GM19395 (cell line): ENCODE measurements at regions not wholly inside any gene's neighbourhood (a gene's known extent, or its start where the extent isn't known, plus 50 kb on each side); places are given as distances from the start of the nearest gene placed in this dataset.
"Not testable (repeated sequence)": the region's sequence is repeated elsewhere in the genome, so short reads cannot be mapped to it uniquely, and the experiment has no call there.

Experiments
- ATAC-seq: cut with Tn5 transposase; IDR thresholded peaks from one replicate; pipeline ENCODE4 v1.9.1; 2021; ENCODE audit warnings: mild to moderate bottlenecking, moderate library complexity; ENCODE audit not compliant: unreplicated experiment

- ATAC-seq: no peak
Observed at GRCh38 chr5:101103874-101104273, 200.8 kb upstream of the ST8SIA4 start.

DNA sequence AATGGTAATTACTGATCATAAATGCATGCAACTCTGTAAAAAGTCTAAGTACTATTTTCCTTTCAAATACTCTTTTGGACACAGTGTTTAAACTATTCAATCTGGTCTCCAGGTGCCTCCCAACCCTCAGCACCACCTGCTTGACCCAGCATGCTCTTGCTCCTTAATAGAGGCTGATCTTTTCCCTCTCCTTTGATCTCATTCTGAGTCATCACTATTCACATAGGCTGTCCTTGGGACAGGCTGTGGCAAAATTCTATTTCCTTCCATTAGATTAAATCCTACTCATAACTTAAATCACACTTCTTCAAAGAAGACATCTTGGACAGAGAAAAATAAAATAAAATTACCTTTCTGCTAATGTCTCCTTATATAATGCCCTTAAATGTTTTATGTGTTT, 199.4 kb upstream of the ST8SIA4 start:
- no peak for ATAC-seq

DNA sequence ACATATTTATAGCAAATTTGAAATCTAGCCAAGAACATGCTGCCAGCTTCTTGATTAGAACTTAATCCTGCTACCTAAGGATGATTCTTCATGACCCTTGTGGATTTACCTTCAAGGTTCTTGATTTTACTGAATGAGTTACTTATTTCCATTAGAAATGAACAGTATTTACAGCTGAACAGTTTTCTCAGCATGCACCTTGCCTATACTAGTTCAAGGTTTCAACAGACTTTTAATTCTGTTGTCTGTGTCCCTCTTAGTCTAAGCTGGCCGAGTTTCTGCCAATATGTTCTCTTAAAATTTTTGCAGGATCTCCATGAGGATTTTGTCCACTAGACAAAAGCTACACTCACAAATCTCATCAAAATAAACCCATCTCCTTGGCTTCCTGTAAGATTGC, 188.8 kb upstream of the ST8SIA4 start:
- ATAC-seq: no peak

DNA sequence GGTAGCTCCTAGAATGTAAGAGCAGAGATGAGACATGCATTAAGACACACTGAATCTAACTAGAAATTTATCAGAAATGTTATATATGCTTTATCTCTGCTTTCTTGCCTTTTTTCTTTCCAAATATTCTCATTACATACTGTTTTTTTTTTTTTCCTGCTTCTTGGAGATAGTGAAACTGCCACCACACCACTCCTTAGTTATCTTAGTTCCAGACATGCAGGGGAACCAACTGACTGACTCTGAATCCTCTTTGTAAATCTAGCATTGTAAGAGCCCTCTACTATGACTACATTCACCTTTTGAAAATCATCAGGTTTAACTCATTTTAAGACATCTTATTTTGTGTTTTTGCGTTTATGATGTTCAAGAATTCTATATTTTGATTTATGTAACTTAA, 181.3 kb upstream of the ST8SIA4 start:
- no peak for ATAC-seq

GRCh38 chr5:101080462-101081240, 177.6 kb upstream of the ST8SIA4 start:
- ATAC-seq: no peak

DNA sequence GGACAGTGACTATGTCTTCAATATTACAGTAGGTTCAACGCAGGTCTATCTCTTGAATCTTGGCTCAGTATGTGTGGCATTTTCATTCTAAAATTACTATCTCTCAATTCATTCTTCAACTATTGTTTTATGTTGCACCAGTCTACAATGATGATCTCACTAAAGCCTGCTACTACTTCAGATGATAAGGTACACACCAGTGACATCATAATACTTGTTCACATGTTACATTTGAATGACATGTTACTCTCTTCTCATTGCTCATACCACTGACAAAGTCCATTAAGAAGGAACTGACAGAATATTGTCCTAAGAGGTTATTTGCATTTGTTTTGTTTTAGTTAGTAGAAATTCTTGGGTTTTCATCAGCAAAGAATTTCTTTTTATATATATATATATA, 165.2 kb upstream of the ST8SIA4 start:
- no peak for ATAC-seq

- ATAC-seq: no peak
Observed at GRCh38 chr5:101067429-101067828, 164.3 kb upstream of the ST8SIA4 start.

- no peak for ATAC-seq
Observed at GRCh38 chr5:101062902-101063301, 159.8 kb upstream of the ST8SIA4 start.

DNA sequence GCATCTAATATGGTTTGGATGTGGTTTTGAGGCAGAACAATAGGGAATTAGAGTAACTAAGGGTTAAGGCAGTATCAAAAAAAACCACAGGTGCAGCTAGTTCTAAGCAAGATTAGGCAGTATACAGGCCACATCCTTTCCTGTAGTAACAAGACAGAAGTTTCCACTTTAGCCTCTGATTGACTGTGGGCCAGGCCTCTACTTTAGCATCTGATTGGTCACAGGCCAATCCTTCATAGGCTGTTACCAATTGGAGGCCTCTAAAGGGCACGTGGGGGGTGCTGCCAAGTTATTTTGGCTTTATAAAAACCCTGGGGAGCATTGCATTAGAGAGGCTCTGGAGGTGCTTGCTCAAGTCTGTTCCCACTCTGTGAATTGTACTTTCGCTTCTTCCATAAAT, 144.1 kb upstream of the ST8SIA4 start:
- ATAC-seq: peak; percentile 69

GRCh38 chr5:101045689-101046088, 142.6 kb upstream of the ST8SIA4 start:
- ATAC-seq: no peak

GRCh38 chr5:101040002-101040401, 136.9 kb upstream of the ST8SIA4 start:
- not testable (repeated sequence) for ATAC-seq

DNA sequence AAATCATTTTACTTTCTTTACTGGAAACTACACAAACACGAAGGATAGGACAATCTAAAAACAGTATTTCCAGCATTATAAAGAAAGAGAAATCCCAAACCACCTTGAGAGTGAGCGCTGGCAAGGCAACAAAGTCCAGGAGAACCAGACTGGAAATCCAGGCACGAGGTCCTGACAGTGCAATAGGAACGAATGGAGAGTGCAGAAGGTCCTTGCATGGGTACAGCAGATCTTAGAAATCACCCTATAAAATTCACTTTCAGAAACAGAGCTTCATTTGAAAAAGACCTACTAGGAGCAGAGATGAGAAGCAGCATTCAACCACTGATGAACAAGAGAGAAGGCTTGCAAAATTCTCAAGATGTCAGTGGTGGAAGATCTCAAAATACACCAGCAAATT, 133.7 kb upstream of the ST8SIA4 start:
- no peak for ATAC-seq

DNA sequence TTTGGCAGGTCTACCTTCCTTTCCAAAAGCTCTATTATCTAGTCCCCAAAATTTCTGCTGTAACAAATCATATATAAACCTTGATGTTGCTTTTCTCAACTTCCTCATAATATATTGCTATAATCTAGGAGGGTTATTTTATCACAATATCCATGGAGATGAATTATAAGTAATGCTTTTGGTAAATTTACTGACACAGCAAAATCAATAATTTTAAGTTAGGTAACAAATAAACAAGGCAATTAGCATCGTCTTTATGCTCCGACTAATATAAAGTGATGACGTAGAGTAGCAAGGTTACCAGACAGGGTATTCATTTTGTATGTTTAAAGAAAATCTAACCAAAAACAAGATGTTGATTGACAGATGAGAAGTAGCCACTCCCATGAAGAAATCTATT, 132.3 kb upstream of the ST8SIA4 start:
- no peak for ATAC-seq

- ATAC-seq: no peak
Observed at GRCh38 chr5:101024299-101024698, 121.2 kb upstream of the ST8SIA4 start.

DNA sequence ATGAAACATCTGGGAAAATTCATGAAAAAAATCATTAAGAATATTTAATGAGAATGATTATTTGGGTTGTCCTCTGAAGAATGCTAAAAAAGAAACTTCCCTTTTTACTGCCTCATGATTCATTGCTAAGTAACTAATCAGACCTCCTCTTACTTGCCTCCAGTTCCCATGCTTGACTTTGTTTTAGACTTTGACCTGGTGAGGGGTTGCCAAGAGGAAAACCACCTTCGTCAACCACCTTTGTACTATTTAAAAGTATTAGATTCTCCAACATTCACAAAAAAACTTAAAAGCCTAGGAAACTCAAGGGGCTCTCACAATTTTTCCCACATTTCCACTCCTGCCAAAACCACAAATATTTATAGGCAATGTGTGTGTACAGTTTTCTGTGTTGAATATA, 115.2 kb upstream of the ST8SIA4 start:
- no peak for ATAC-seq

GRCh38 chr5:101012880-101013279, 109.8 kb upstream of the ST8SIA4 start:
- ATAC-seq: no peak

DNA sequence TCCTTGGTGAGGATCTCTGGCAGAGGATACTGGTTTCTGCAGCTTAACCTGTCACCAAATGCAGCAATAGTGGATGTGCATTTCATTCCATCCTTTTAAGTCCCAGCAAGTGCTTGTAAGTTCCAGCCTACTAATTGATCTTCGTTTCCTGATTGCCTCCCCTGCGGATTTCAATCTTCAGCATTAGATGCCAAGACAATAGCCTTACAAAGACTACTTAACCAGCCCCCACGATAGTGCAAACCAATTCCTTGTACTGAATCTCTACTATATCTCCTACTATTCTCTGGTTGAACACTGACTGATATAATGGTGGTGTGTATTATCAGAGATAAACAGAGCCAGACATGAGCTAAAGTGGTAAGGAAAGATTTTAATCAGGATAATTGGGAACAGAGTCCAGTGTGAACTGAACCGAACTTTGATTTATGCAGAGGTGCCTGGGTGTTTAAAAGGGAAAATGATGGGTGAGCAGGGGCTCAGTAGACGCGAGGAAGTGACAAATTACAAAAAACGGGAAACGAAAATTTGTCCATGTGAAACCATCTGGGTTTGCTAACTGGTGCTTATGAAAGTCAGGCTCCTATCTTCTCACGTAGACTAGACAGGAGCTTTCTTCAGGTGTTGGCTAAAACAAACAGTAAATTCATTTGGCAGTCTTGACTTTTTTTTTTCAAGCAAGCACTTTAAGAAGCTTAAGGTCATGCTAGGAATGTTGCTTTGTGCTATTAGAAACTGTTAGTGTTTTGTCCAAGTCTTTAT, 106.9 kb upstream of the ST8SIA4 start:
- peak; percentile 97 for ATAC-seq

- no peak for ATAC-seq
Observed at GRCh38 chr5:100992354-100992753, 89.3 kb upstream of the ST8SIA4 start.

DNA sequence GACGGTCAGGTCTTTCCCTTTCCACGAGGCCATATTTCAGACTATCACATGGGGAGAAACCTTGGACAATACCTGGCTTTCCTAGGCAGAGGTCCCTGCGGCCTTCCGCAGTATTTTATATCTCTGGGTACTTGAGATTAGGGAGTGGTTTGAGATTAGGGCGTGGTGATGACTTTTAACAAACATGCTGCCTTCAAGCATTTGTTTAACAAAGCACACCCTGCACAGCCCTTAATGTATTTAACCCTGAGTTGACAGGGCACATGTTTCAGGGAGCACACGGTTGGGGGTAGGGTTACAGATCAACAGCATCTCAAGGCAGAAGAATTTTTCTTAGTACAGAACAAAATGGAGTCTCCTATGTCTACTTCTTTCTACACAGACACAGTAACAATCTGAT, 80.5 kb upstream of the ST8SIA4 start:
- ATAC-seq: not testable (repeated sequence)

- ATAC-seq: no peak
Observed at GRCh38 chr5:100974082-100974481, 71.0 kb upstream of the ST8SIA4 start.

- no peak for ATAC-seq
Observed at GRCh38 chr5:100970646-100971255, 67.7 kb upstream of the ST8SIA4 start.

- no peak for ATAC-seq
Observed at GRCh38 chr5:100965291-100965690, 62.2 kb upstream of the ST8SIA4 start.
